Thymus (tissue), 11 donors: ENCODE measurements at regions not wholly inside any gene's neighbourhood (a gene's known extent, or its start where the extent isn't known, plus 50 kb on each side); places are given as distances from the start of the nearest gene placed in this dataset.

Experiments used
- DNase-seq, 9 donors: peaks; one replicate each; pipeline ENCODE4 v3.0.0-alpha.2; 2013; ENCODE audit warnings: low spot score in 9 of 9, low read depth in 6 of 9, missing footprints in 1 of 9
- H3K27ac ChIP-seq, 2 donors: one replicate each; pipeline ENCODE4 v1.5.1; 2013; ENCODE audit warnings: control low read depth in 1 of 2, low read depth in 1 of 2, low read length in 1 of 2, mild to moderate bottlenecking in 1 of 2, moderate library complexity in 1 of 2
- H3K27me3 ChIP-seq, 2 donors: one replicate each; pipeline ENCODE4 v1.5.1; 2013; ENCODE audit warnings: low read length in 1 of 2; ENCODE audit not compliant: control insufficient read depth in 2 of 2, insufficient read depth in 1 of 2
- H3K36me3 ChIP-seq, 2 donors: one replicate each; pipeline ENCODE4 v1.5.1; 2013; ENCODE audit warnings: low read length in 1 of 2, mild to moderate bottlenecking in 1 of 2, moderate library complexity in 1 of 2; ENCODE audit not compliant: control insufficient read depth in 2 of 2, insufficient read depth in 2 of 2
- H3K4me1 ChIP-seq, 2 donors: one replicate each; pipeline ENCODE4 v1.5.1; 2013; ENCODE audit warnings: low read length in 2 of 2; ENCODE audit not compliant: control insufficient read depth in 2 of 2, insufficient read depth in 2 of 2
- H3K4me3 ChIP-seq, 2 donors: one replicate each; pipeline ENCODE4 v1.5.1; 2013; ENCODE audit warnings: low read length in 2 of 2, control low read depth in 1 of 2, mild to moderate bottlenecking in 1 of 2
- H3K9me3 ChIP-seq, 2 donors: one replicate each; pipeline ENCODE4 v1.5.1; 2013; ENCODE audit warnings: low read length in 1 of 2, mild to moderate bottlenecking in 1 of 2; ENCODE audit not compliant: control insufficient read depth in 2 of 2, insufficient read depth in 1 of 2
- WGBS: extraction: QIAGEN DNeasy Blood & Tissue Kit; methylation state at CpG from one replicate; pipeline ENCODE4 v1.1.7; 2013; 5-methylcytosine and 5-hydroxymethylcytosine counted together
- donor health status: healthy.

- no peaks in the 10 kb centered on the region for H3K27me3 ChIP-seq
- peaks cover 0 to 6% of the 10 kb centered on the region in 2 donors for H3K9me3 ChIP-seq
- H3K27ac ChIP-seq, result no peak overlapping the region
- no peaks in the 10 kb centered on the region for H3K36me3 ChIP-seq
- DNase-seq, result no peak
- H3K4me3 ChIP-seq, result no peak overlapping the region
- WGBS, result 95% methylated on average over 4 of the region's 4 CpGs
- no peaks in the 10 kb centered on the region for H3K4me1 ChIP-seq
Measured at GRCh38 chr13:103255587-103256301, 189.5 kb upstream of the SLC10A2 start.

DNA sequence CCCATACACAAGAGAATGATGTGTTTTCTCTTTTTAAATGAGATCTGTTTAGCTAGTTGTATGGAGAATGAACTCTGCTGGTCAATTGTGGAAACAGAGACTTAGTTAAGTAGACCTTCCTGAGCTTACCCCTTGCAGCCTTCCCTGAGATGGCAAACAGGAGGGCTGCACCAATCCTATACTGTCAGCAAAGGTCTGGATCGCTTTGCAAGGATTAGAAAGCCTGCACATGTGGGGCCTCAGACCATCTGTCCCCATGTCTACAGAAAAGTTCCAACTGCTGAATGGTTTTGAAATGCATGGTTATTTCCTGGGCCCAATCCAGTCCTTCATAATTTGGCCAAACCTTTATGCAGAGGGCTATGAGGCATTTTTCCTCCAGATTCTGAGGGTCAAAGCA lies 183.9 kb upstream of the SLC10A2 start:
- no peaks in the 10 kb centered on the region for H3K36me3 ChIP-seq
- H3K27ac ChIP-seq, result no peak overlapping the region
- no peak overlapping the region for H3K4me3 ChIP-seq
- no peaks in the 10 kb centered on the region for H3K27me3 ChIP-seq
- DNase-seq, result no peak
- peaks cover 0 to 9% of the 10 kb centered on the region in 2 donors for H3K9me3 ChIP-seq
- WGBS, result 95% methylated on average over 1 of the region's 1 CpG
- no peaks in the 10 kb centered on the region for H3K4me1 ChIP-seq

GRCh38 chr13:103246581-103247200 lies 180.5 kb upstream of the SLC10A2 start:
- 91% methylated on average over 8 of the region's 8 CpGs for WGBS
- no peaks in the 10 kb centered on the region for H3K4me1 ChIP-seq
- H3K36me3 ChIP-seq, result no peaks in the 10 kb centered on the region
- peaks cover 0 to 9% of the 10 kb centered on the region in 2 donors for H3K9me3 ChIP-seq
- H3K27ac ChIP-seq, result no peak overlapping the region
- no peak for DNase-seq
- H3K4me3 ChIP-seq, result no peak overlapping the region
- H3K27me3 ChIP-seq, result no peaks in the 10 kb centered on the region

DNA sequence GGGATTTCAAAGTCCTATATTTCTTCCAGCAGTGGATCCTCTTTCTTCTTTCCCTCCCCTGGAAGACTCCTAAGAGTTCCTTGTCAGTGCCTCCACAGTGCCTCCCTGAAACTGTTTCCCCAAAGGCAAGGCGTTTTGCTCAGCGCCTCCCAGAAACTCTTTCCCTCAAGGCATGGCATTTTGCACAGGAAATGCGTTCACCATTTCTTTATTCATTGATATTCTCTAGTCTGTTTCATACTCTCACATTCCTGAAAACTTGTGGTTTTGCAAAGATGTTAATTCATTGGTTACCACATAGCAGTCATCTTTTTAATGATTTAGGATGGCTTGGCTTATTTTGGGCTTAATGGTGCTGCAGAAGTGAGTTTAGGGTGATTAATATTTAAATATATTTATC lies 177.3 kb upstream of the SLC10A2 start:
- Histone ChIP-seq H3K27ac (no peak overlapping the region), H3K9me3 (no peaks in the 10 kb centered on the region), H3K4me1 (no peaks in the 10 kb centered on the region), H3K27me3 (no peaks in the 10 kb centered on the region), H3K36me3 (no peaks in the 10 kb centered on the region), H3K4me3 (no peak overlapping the region)
- DNase-seq, result no peak
- 96% methylated on average over 3 of the region's 3 CpGs for WGBS

DNA sequence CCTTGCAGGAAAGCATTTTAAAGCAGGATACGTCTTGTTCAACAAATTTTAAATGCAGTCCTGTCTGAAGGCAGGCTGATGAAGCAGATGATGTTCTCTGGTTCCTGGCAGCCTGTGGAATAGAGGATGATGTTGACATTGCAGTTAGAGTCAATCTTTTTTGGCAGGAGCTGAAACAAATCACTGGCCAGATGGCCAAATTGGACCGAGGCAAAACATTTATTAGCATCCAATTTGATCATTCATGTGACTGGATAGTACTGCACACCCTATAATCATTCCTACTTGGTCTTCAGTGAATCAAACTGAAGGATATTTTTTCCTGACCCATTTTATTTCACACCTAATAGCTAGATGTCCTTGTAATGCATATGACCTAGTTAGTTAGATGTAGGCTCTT lies 172.2 kb upstream of the SLC10A2 start:
- H3K4me1 ChIP-seq, result no peaks in the 10 kb centered on the region
- no peak for DNase-seq
- 94% methylated on average over 2 of the region's 2 CpGs for WGBS
- no peak overlapping the region for H3K27ac ChIP-seq
- H3K4me3 ChIP-seq, result no peak overlapping the region
- H3K36me3 ChIP-seq, result no peaks in the 10 kb centered on the region
- no peaks in the 10 kb centered on the region for H3K9me3 ChIP-seq
- H3K27me3 ChIP-seq, result no peaks in the 10 kb centered on the region

DNA sequence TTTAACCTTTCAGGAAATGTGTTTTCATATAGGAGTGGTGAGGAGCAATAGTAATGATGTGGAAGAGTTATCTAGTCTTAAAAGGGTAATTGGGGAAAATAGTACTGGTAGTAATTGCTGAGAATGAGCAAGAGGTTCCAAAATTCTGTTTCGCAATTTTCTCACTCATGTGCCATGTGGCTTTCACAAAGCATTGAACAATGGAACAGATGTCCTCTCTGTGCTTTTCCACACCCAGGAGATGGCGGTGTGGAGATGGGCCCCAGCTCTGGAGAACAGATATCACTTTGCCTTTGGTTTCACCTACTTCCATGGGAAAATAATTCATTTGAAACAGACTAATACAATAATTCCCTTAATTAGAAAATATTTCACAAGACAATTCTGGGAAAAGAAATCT lies 170.0 kb upstream of the SLC10A2 start:
- Histone ChIP-seq H3K4me1 (no peaks in the 10 kb centered on the region), H3K27ac (no peak overlapping the region), H3K9me3 (no peaks in the 10 kb centered on the region), H3K27me3 (no peaks in the 10 kb centered on the region), H3K4me3 (no peak overlapping the region), H3K36me3 (no peaks in the 10 kb centered on the region)
- DNase-seq, result no peak
- WGBS, result 94% methylated on average over 2 of the region's 2 CpGs

DNA sequence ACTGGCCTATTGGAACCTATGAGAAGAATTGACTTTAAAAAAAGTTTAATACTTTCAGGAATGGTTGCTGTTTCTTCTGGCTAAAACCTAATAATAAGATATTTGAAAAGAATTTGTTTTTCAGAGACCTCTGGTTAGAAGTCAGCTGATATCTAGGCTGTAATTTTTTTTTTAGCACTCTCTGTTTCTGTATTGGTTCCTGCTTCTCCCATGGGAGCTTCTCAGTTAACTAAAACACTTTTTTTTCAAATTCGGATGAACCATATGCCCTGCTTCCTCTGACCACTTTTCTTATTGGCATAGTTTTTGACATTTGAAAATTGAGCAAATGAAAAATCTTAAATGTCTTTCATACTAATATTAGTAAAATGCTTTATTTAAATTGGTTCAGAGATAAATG lies 163.5 kb upstream of the SLC10A2 start:
- 87% methylated on average over 1 of the region's 1 CpG for WGBS
- Histone ChIP-seq H3K36me3 (no peaks in the 10 kb centered on the region), H3K4me3 (no peak overlapping the region), H3K27ac (no peak overlapping the region), H3K9me3 (no peaks in the 10 kb centered on the region), H3K27me3 (no peaks in the 10 kb centered on the region), H3K4me1 (no peaks in the 10 kb centered on the region)
- no peak for DNase-seq

DNA sequence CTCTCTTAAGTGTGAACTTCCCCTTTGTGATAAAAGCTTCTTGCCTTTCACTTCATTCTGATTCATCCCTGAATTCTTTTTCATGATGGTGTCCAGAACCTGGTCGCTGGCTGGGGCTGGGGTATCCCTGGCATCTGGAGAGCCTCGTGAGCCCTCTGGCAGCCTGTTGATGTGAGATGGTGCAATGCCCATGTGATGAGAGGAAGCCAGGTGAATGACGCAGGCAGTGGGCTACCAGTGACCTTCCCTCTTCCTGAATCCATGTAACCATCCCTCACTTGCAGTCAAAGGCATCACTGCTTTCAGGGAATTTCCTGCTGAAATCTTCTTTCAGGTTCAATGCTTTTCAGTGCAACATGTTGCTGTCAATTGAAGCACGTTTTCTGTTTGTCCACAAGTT lies 158.6 kb upstream of the SLC10A2 start:
- WGBS, result 81% methylated on average over 4 of the region's 4 CpGs
- Histone ChIP-seq H3K4me3 (no peak overlapping the region), H3K9me3 (no peaks in the 10 kb centered on the region), H3K27ac (no peak overlapping the region), H3K36me3 (no peaks in the 10 kb centered on the region), H3K4me1 (no peaks in the 10 kb centered on the region), H3K27me3 (no peaks in the 10 kb centered on the region)
- no peak for DNase-seq

GRCh38 chr13:103222683-103223082 lies 156.5 kb upstream of the SLC10A2 start:
- H3K27ac ChIP-seq, result no peak overlapping the region
- H3K4me3 ChIP-seq, result no peak overlapping the region
- H3K27me3 ChIP-seq, result no peaks in the 10 kb centered on the region
- WGBS, result 87% methylated on average over 4 of the region's 4 CpGs
- no peaks in the 10 kb centered on the region for H3K4me1 ChIP-seq
- no peaks in the 10 kb centered on the region for H3K36me3 ChIP-seq
- H3K9me3 ChIP-seq, result no peaks in the 10 kb centered on the region
- no peak for DNase-seq
